ENCODE measurements at regions not wholly inside any gene's neighbourhood (a gene's known extent, or its start where the extent isn't known, plus 50 kb on each side); places are given as distances from the start of the nearest gene placed in this dataset.
"Not testable (repeated sequence)": the region's sequence is repeated elsewhere in the genome, so short reads cannot be mapped to it uniquely, and the experiment has no call there.

DNA sequence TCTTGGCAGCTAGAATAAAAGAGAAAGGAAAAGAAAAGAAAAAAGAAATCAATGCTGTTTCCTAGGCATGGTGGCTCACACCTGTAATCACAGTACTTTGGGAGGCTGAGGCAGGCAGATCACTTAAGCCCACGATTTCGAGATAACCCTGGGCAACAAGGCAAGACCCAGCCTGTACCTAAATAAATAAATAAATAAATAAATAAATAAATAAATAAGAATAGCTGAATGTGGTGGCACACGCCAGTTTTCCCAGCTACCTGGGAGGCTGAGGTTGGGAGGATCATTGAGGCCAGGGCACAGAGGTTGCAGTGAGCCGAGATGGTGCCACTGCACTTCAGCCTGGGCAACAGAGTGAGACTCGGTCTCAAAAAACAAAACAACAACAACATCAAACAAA, 705.0 kb upstream of the SEMA3D start:
- not testable (repeated sequence) for H3K36me3 ChIP-seq; H3K4me3 ChIP-seq; DNase-seq; H3K27ac ChIP-seq; H3K27me3 ChIP-seq; H3K4me1 ChIP-seq; H3K9me3 ChIP-seq (replicated peaks)

GRCh38 chr7:85890244-85890811, 703.5 kb upstream of the SEMA3D start:
- H3K9me3 ChIP-seq (replicated peaks), result no peaks in the 10 kb centered on the region
- H3K27ac ChIP-seq, result no peak overlapping the region
- no peaks in the 10 kb centered on the region for H3K27me3 ChIP-seq
- no peak overlapping the region for H3K4me3 ChIP-seq
- H3K36me3 ChIP-seq, result no peaks in the 10 kb centered on the region
- no peaks in the 10 kb centered on the region for H3K4me1 ChIP-seq
- DNase-seq, result peak in 1 of 2 experiments; percentile 59

DNA sequence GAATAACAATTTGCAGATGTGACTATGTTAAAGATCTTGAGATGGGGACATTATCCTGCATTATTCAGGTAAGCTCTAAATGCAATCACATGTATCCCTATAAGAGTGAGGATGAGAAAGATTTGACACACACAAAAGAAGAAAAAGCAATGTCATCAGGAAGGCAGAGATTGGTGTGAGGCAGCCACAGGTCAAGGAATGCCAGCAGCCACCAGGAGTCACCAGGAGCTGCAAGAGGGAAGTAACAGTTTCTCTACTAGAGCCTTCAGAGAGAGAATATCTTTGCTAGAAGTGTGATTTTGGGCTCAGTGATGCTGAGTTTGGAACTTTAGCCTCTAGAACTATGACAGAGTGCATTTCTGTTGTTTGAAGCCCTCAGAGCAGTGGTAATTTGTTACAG, 700.3 kb upstream of the SEMA3D start:
- Histone ChIP-seq H3K9me3 (replicated peaks) (no peaks in the 10 kb centered on the region), H3K27ac (no peak overlapping the region), H3K36me3 (no peaks in the 10 kb centered on the region), H3K27me3 (no peaks in the 10 kb centered on the region), H3K4me1 (no peaks in the 10 kb centered on the region), H3K4me3 (no peak overlapping the region)
- DNase-seq, result no peak

DNA sequence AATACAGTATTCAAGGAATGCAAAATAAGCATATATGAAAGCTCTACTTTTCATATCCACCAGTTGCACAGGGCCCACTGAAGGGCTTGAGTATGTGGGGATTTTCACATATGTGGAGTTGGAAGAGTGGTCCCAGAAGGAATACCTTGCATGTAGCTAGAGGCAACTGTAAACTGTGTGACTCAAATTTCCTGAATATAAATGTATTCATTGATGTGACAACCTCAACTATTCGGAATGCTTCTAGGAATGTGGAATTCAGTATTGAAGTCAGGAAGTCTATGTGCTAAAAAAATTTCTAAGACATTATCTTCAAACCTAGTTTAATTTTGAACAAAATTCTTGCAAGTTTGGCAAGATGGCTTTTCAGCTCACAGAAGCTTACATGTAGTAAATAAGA, 695.5 kb upstream of the SEMA3D start:
- H3K4me3 ChIP-seq, result no peak overlapping the region
- H3K27me3 ChIP-seq, result no peaks in the 10 kb centered on the region
- H3K36me3 ChIP-seq, result no peaks in the 10 kb centered on the region
- H3K27ac ChIP-seq, result no peak overlapping the region
- H3K9me3 ChIP-seq (replicated peaks), result no peaks in the 10 kb centered on the region
- H3K4me1 ChIP-seq, result no peaks in the 10 kb centered on the region
- no peak for DNase-seq

- no peak overlapping the region for H3K4me3 ChIP-seq
- H3K27ac ChIP-seq, result no peak overlapping the region
- H3K36me3 ChIP-seq, result no peaks in the 10 kb centered on the region
- no peak for DNase-seq
- H3K9me3 ChIP-seq (replicated peaks), result no peaks in the 10 kb centered on the region
- H3K4me1 ChIP-seq, result no peaks in the 10 kb centered on the region
- H3K27me3 ChIP-seq, result no peaks in the 10 kb centered on the region
Measured at GRCh38 chr7:85875398-85875797, 688.5 kb upstream of the SEMA3D start.

DNA sequence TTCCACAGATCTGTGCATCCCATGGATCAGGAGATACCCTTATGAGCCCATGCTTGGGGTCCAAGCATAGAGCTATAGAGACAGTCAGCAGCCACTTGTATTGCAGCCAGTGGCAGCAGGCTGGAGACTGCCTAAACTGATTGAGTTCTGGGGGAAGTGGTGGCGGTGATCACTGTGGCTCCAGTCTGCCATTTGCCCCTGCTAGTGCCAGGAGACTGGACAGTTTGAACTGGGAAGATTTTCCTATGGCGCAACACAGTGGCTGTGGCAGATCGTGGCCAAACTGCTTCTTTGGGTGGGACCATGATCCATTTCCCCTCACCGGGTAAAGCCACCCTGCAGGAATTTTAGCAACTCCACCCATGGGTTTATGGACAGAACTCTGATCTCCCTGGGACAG, 679.7 kb upstream of the SEMA3D start:
- Histone ChIP-seq H3K27ac (no peak overlapping the region), H3K4me3 (no peak overlapping the region), H3K4me1 (no peaks in the 10 kb centered on the region), H3K36me3 (no peaks in the 10 kb centered on the region), H3K27me3 (no peaks in the 10 kb centered on the region), H3K9me3 (replicated peaks) (no peaks in the 10 kb centered on the region)
- DNase-seq, result no peak

- H3K36me3 ChIP-seq, result no peaks in the 10 kb centered on the region
- no peaks in the 10 kb centered on the region for H3K9me3 ChIP-seq (replicated peaks)
- no peaks in the 10 kb centered on the region for H3K27me3 ChIP-seq
- H3K4me1 ChIP-seq, result no peaks in the 10 kb centered on the region
- no peak overlapping the region for H3K4me3 ChIP-seq
- no peak overlapping the region for H3K27ac ChIP-seq
- peak in 1 of 2 experiments; percentile 56 for DNase-seq
Measured at GRCh38 chr7:85851571-85852193, 664.8 kb upstream of the SEMA3D start.

GRCh38 chr7:85850381-85850780, 663.5 kb upstream of the SEMA3D start:
- no peak for DNase-seq
- H3K9me3 ChIP-seq (replicated peaks), result no peaks in the 10 kb centered on the region
- no peaks in the 10 kb centered on the region for H3K27me3 ChIP-seq

DNA sequence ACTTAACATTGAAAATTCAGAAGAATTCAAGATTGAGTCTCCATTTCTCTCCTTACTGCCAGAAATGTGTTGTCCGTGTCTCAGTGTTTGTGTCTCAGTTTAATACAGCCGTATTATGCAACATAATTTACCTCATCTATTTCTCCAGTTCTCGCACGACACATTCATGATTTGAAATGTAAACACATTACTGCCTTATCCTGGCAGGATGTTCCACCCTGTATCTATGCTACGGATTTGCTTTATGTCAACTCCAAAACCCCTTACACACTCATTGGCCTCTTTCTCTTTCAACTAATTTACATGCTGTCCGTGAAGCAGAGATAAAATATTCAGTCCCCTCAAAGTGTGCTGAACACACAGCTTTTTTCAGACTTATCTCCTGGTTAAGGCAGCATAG, 653.7 kb upstream of the SEMA3D start:
- Histone ChIP-seq H3K27ac (no peak overlapping the region), H3K27me3 (no peaks in the 10 kb centered on the region), H3K9me3 (replicated peaks) (no peaks in the 10 kb centered on the region), H3K4me3 (no peak overlapping the region), H3K36me3 (no peaks in the 10 kb centered on the region), H3K4me1 (no peaks in the 10 kb centered on the region)
- no peak for DNase-seq

More at GRCh38 chr7:85850381-85850780, 663.5 kb upstream of the SEMA3D start:
- Histone ChIP-seq H3K27ac (no peak overlapping the region), H3K36me3 (no peaks in the 10 kb centered on the region), H3K4me1 (no peaks in the 10 kb centered on the region), H3K4me3 (no peak overlapping the region)

DNA sequence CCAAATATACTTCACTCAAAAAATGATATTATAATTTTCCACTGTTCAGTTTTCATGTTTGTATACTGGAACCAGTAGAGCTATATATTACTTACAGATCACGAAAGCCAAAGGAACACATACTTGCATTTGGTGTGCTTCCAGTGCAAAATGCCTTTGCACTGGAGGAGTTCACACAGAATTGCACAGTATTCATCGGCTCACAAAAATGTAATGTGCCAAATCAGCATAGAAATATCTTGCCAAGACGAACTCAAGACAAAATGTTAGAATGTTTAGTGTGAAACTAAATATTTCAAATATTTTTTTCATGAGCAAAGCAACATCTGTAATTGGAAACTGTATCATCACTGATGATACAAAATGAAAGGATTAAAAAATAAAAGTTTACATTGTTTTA, 646.2 kb upstream of the SEMA3D start:
- H3K9me3 ChIP-seq (replicated peaks), result no peaks in the 10 kb centered on the region
- H3K27ac ChIP-seq, result no peak overlapping the region
- H3K27me3 ChIP-seq, result no peaks in the 10 kb centered on the region
- H3K4me1 ChIP-seq, result peaks cover 11% of the 10 kb centered on the region
- no peak for DNase-seq
- no peak overlapping the region for H3K4me3 ChIP-seq
- H3K36me3 ChIP-seq, result no peaks in the 10 kb centered on the region

DNA sequence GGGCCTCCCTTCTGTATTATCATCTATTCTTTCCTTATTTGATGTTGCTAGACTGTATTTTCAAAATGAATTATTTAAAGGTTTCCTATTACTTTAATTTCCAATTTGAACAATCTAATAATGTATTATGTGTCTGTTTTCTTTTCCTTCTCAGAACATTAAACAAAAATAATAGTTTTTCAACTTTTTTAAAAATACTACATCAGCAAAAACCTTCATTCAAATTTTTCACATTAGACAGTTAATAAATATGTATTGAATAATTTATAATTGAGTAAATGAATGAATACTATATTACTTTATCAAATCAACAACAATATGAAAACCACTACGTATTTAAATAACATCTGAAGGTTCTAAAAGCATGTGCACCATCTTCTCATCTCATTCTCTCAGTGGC, 644.1 kb upstream of the SEMA3D start:
- H3K27me3 ChIP-seq, result no peaks in the 10 kb centered on the region
- no peak for DNase-seq
- H3K9me3 ChIP-seq (replicated peaks), result no peaks in the 10 kb centered on the region
- no peaks in the 10 kb centered on the region for H3K36me3 ChIP-seq
- peaks cover 11% of the 10 kb centered on the region for H3K4me1 ChIP-seq
- no peak overlapping the region for H3K27ac ChIP-seq
- no peak overlapping the region for H3K4me3 ChIP-seq

GRCh38 chr7:85829817-85830432, 643.1 kb upstream of the SEMA3D start:
- peaks cover 11% of the 10 kb centered on the region for H3K4me1 ChIP-seq
- H3K27me3 ChIP-seq, result no peaks in the 10 kb centered on the region
- H3K36me3 ChIP-seq, result no peaks in the 10 kb centered on the region
- no peaks in the 10 kb centered on the region for H3K9me3 ChIP-seq (replicated peaks)
- H3K4me3 ChIP-seq, result no peak overlapping the region
- peak in 1 of 2 experiments; percentile 54 for DNase-seq
- no peak overlapping the region for H3K27ac ChIP-seq

DNA sequence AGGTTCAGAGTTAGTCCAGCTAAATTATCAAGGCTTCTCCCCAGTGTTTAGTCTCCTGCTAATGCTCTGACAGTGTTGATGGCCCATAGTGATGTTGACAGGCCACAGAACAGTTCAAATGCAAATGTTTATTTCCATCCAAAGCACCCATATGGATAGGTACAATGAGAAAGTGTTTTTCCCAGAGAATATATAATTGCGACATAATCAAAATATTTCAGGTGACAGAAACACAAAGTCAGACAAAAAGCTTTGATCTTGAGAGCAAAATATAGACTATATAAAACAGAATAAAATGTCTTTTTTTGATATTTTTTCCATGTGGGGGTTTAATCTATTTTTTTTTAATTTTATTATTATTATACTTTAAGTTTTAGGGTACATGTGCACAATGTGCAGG, 642.3 kb upstream of the SEMA3D start:
- no peak for DNase-seq

GRCh38 chr7:85828614-85829013, 641.8 kb upstream of the SEMA3D start:
- Histone ChIP-seq H3K4me3 (no peak overlapping the region), H3K9me3 (replicated peaks) (no peaks in the 10 kb centered on the region), H3K4me1 (peaks cover 11% of the 10 kb centered on the region), H3K27me3 (no peaks in the 10 kb centered on the region), H3K36me3 (no peaks in the 10 kb centered on the region), H3K27ac (no peak overlapping the region)
- peak in 1 of 2 experiments; percentile 48 for DNase-seq

More for the DNA sequence above, 642.3 kb upstream of the SEMA3D start:
- Histone ChIP-seq H3K4me3 (no peak overlapping the region), H3K4me1 (peaks cover 11% of the 10 kb centered on the region), H3K36me3 (no peaks in the 10 kb centered on the region), H3K9me3 (replicated peaks) (no peaks in the 10 kb centered on the region), H3K27ac (no peak overlapping the region), H3K27me3 (no peaks in the 10 kb centered on the region)

DNA sequence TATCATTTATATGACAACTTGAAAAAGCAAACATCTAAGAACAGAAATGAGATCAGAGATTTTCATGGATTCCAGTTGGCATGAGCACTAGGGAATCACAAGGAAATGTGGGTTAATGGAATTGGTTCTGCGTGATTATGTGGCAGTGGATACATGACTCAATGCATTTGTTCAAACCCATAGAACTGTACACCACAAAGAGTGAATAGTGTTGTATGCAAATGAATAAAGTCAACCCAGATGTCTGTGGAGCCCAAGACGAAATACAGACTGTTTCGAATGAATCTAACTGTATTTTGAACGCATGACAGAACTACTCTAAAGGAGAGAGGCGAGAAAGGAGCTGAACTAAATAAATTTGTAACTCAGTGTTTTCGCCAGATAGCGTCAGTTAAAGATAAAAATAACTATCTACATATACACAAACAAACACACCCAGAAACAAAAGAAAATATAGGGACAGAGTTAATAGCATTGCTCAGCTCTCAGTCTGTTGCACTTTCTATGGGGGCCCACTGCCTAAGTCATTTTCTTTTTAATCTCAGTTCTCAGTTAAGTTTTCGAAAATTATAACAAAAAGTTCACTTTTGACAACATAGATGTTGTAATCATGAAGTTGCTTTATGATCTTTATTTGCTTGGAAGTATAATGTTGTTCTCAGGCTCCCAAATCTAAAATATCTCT, 636.7 kb upstream of the SEMA3D start:
- Histone ChIP-seq H3K27ac (no peak overlapping the region), H3K9me3 (replicated peaks) (no peaks in the 10 kb centered on the region), H3K4me1 (peaks cover 5% of the 10 kb centered on the region), H3K36me3 (no peaks in the 10 kb centered on the region), H3K27me3 (no peaks in the 10 kb centered on the region), H3K4me3 (no peak overlapping the region)
- peak in 1 of 2 experiments; percentile 21 for DNase-seq
